GM18870 (cell line): ENCODE measurements at regions not wholly inside any gene's neighbourhood (a gene's known extent, or its start where the extent isn't known, plus 50 kb on each side); places are given as distances from the start of the nearest gene placed in this dataset.
"Not testable (repeated sequence)": the region's sequence is repeated elsewhere in the genome, so short reads cannot be mapped to it uniquely, and the experiment has no call there.

Experiments used
- ATAC-seq: cut with Tn5 transposase; IDR thresholded peaks from one replicate; pipeline ENCODE4 v1.9.1; 2021; ENCODE audit warnings: moderate library complexity; ENCODE audit not compliant: unreplicated experiment

DNA sequence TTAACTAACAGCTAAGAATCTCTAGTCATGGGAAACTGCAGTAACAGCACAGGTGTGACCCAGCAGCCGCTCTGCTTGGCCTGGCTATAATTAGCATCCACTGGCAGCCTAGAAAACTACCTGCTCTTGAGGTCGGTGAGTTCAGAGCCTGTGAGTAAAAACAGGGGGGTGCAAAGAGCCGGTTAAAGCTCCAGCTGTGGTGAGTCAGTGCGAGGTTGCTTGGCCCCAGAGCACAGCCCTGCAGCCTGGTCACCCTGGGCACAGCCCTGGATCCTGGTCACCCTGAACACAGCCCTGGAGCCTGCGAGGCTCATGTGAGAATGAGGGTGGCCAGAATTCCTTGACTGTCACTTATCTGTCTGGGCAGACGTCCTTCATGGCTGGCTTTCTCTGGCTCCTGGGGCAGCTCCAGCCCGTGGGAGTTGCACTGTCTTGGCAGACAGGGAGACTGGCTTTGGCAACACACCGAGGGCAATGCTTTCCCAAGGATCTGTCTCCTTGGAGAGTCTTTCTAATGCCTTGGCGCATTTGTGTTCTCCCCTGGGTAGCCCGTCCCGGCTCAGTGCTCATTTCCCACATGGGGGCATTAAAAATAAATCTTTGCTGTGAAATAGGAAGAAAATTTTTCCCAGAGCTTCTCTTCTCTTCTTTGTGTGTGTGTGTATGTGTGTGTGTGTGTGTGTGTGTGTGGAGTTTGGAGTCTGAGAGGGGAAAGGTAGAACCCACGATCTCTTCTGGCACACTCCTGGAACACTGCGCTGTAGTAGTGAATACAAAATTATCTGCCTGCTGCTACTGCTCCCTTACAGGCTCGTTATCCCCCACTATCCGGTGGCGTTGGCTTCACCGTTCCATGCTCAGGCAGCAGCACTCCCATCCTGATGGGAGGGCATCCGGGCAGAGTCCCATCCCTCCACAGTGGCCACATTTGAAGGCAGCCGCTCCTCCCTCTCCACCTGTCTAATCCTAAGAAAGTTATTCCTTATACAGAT lies 250.2 kb upstream of the MEX3C start:
- ATAC-seq: no peak

DNA sequence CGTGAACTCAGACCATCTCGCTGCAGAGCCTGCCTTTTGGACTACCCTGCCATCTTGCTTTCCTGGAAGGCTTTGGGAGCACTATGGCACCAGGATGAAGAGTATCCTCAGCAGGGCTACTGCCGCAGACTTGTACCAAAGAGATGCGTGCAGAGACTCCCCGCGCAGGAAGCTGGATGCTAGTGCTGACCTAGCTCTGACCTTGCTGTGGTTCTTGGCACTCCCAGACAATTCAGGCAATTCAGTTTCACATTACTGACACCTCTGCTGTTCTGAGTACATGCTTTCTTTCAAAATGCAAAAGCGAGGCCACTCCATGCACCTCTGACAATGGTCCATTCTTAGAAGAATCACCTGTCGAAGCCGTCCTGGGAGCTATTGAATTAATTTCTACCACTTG lies 251.5 kb upstream of the MEX3C start:
- ATAC-seq: no peak

DNA sequence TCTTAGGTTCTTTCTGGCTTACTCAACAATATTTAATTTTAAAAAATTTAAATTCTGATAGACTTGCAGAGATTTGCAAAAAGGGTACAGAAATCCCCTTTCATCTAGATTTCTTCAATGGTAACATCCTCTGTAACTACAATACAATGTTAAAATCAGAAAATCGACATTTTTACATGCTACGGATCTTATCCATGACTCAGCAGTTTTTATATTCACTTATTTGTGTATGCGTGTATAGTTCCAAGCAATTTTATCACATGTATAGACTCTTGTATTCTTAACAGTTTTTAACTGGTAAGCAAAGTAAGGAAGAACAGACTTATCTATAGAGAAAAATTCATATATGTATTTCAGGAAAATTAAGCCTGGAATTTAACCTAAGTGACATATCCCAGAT lies 256.1 kb upstream of the MEX3C start:
- ATAC-seq: no peak

DNA sequence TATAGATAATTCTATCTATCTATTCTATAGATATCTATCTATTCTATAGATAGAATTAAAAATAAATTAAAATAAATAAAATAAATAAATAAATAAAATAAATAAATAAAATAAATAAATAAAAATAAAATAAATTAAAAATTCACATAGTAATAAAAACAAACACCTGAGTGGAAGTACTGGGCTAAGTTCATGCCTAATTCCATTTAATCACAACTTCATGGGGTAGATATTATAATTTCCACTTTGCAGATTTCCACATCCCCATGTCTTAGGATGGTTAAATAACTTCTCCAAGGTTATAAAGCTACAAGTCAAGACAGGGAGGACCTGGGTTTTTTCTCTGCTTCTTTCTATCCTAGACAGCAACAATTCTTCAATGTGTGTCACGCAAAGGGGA lies 261.4 kb upstream of the MEX3C start:
- no peak for ATAC-seq

DNA sequence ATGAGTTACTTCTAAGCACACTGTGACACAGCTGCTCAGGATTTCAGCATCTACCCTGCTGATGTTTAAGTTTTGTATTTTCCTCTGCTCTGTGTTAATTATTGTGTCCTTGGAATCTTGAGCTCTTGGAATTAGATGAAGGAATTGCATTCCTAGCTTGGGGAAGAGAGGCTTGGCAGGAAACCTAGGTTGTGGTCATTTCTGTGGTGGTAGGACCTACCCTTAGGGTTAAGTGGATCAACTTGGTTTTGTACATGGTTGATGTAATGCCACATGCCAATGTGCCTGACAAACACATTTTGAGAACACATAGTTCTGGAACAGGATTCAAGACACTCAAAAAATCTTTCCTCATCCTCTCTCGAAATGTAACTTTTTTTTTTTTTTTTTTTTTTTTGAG lies 264.5 kb upstream of the MEX3C start:
- no peak for ATAC-seq

DNA sequence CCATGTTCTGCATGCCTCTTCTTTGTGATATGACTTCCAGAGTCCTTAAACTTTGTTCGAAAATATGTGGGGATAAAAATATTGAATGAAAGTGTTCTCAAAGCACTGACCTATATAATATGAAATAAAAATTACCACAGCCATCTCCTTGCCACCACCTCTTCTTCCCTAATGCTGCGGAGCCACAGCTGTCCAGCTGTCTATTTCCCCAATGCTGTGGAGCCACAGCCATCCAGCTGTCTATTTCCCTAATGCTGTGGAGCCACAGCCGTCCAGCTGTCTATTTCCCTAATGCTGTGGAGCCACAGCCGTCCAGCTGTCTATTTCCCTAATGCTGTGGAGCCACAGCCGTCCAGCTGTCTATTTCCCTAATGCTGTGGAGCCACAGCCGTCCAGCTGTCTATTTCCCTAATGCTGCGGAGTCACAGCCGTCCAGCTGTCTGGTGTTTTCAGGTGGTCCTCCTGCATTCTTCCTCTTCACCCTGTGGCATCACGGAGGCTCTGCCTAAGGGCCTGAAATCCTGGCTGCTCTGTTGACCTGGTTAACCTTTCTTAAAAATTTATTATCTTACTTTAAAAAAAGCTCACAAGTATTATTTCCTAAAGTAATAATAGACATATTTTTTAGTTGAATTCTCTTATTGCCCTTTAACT lies 266.1 kb upstream of the MEX3C start:
- no peak for ATAC-seq

DNA sequence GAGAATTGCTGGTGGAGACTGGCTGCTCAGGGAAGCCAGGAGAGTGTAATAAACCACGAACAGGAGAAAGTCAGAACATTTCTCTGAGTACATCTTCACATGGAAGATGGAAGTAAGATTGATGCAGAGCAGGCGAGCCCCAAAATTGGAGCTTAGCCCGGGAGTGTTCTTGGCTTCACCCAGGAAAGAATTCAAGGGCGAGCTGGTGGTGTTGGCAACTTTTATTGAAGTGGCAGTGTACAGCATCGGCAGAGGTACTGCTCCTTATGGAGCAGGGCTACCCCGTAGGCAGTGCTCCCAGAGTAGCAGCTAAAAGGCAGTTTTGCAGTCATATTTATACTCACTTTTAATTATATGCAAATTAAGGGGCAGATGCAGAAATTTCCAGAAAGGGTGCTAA lies 281.4 kb upstream of the MEX3C start:
- ATAC-seq: no peak

DNA sequence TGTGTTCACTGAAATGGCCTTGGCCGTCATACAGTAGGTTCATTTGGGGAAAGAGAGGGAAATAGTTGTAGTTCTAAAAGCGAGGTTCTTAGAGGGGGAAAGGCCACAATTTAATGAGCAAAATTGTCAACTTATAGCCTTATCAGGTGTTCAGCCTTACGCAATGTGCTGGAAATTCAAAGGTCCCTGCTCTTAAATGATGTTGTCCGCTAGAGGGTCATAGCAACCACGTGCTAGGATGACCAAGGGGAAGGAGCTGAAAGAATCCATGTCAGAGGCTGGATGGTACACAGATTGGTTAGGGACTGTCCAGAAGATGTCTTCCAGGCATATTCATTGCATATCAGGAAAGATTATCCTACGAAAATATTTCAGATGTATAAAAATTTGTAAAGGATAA lies 282.3 kb upstream of the MEX3C start:
- no peak for ATAC-seq

DNA sequence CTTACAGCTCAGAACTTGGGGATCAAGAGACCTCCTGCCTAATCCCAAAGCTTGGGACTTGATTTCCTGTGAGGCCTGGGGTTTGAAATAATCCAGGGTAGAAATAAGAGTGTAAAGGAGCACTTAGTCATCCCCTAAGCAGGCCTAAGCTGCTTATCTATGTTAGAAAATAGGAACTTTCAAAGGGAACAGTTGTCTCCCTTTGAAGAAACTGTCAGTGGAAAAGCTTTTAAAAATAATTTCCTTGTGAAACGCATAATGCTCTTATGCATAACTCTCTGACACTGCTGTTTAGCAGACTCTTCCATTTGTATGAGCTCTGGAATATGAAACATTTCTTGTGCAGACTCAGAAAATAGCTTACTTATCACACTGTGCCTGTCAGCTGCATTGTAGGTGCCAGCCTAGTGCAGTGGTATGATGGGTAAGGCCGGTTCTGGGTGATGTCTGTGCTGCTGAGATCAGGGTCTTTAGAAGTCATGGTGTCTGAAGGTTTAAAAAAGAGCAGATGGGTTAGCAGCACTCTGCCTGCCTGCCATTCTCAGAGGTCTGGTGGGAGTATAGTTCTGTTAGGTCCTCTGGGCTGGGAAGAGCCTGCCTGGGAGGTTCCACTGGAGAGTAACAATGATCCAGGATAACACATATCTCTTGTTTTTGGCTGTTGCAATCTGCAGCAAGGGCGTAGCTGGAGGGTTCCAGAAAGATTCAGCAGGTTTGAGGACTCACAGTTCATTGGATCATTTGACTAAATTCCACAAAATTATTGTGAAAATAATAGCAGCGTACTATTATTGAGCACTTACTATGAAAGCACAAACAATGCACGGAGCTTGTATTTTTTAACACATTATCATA lies 283.2 kb upstream of the MEX3C start:
- no peak for ATAC-seq

DNA sequence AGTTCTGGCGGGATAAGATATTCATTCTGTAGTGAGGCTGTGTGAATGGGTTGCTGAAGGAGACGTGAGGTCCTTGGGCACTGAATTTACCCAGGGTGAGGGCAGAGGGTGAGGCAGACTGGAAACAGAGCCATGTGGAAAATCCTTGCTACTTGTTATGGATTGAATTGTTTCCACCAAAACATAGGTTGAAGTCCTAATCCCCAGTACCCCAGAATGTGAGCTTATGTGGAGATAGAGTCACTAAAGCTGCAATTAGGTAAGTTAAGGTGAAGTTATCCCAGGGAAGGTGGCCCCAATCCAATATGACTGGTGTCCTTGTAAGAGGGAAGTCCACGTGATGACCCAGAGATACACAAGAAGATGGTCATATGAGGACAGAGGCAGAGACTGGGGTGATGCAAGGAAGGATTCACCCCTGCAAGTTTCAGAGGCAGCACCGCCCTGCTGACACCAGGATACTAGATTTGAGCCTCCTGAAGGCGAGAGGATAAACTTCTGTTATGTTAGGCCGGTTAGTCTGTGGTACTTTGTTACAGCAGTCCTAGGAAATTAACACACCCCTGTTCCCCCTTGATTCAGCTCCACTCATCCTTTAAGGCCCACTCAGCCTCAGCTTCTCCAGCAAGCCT lies 289.4 kb upstream of the MEX3C start:
- no peak for ATAC-seq

DNA sequence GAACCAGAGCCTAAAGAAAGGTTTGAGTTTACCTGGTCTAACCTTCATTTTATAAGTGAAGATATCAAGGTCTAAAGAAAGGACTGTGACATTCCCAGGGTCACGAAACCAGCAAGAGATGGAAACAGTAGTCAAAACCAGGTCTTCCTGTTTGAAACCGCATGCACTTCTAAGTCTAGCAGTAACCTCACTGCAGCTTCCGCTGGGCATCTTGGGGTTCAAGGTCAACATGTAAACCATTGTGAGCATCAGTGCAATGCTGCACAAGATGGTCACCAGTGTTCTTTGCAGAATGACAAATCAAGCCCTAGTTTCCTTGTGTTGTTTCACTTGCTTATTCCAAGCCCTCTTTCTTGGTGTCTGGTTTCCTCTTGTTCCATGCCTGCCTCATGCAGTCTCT lies 292.9 kb upstream of the MEX3C start:
- no peak for ATAC-seq

DNA sequence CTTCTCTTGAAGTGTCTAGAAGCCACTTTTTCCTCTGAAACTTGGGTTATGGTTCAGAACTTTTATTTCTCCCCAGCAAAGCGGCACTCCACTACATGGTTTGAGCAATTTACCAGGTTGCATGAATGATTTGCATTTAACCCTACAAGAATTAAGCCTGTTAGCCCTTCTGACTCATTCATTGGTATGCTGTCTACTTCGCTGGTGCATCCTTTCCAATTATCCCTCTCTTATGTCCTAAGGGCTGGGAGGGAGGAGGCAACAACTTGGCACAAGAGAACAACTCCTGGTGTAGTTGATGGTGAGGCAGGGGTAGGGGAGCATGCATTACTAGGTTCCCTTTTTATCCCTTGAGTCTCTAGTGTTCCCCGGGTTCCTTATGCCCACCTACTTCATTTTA lies 293.4 kb upstream of the MEX3C start:
- ATAC-seq: no peak

DNA sequence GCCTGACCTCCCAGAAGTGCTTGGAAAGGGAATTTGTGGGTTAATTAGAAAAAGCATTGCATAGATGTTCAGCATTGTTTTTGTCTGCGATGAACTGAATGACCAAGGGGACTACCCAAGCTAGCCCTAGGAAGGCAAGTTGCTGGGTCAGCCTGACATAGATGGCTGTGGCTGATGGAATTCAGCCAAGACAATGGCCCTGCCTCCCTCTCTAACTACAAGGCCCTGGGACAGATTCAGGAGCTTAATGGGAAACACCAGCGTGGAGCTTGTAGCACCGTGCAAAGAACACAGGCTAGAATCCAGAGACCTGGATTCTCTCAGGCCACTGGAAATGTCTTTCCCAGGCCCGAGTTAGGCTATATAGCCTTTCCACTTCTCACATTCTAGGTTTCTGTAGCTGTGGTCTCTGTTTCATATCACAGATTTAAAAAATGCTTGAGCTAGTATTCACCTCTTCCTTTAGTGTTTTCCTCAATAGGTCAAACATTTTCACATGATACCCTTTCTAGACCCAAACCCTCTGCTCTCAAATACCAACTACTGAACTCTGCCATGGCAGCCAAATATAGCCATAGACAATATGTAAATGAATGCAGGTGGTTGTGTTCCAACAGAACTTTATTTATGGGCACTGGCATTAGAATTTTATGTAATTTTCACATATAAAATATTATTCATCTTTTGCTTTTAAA lies 294.3 kb upstream of the MEX3C start:
- no peak for ATAC-seq

DNA sequence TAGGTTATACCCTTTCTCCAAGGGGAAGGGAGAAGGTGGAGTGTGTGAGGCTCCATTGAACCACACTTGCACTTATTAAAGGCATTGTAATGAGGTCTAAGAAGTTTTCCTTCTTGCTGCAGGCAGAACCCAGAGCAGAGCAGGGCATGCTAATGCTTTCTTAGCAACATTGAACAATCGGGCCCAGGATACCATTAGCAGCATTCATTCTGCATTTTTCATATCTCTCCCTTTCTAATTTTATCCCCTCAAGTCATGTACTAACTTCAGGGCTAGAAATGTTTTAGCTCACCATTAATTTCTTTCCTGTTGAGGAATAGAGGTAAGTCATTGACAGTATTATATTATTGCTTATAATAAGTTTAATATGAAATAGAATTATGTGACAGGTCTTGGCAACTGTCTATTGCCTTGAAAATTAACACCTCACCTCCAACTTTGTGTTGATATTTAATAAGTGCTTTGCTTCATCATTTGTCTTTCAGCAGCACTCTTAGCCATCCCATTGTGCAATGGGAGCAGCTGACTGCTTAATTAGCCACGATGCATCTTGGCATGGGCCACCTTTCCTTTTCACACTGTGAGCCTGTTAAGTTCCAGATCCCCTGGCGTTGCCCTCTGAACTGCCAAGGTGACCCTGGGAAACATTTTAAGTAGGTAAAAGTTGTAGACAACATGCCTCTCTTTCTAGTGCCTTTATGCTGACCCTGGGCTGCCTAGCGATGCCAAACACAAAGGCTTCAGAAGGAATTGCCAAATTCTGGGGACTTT lies 300.8 kb upstream of the MEX3C start:
- ATAC-seq: no peak

DNA sequence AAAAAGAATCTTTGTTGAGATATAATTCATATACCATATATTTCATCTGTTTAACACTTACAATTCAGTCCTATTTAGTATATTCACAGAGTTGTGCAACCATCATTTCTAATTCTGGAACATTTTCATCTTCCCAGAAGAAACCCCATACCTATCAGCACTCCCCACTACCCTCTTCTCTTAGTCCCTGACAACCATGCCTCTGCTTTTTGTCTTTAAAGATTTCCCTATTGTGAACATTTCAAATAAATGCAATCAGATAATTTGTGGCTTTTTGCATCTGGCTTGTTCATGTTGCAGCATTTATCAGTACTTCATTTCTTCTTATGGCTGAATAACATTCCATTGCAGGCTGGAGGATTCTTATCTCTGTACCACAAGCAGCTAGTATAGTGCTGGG lies 305.9 kb upstream of the MEX3C start:
- no peak for ATAC-seq

DNA sequence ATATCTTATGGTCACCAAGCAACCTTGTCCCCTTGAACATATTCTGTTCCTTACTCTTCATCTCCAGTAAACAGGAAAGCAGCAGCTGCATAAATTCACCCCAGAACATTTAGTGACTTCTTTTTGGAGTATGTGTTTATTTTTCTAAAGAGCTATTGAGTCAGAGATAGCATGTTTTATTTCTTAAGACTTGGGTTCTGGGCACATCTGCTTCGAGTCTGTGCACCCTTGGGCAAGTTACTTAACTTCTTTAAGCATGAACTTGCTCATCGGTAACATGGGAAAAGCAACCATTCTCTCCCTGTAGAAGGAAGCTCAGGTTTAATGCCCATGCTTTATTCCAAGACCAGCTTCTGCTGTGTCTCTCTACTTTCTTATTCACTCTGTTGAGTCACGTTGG lies 309.3 kb upstream of the MEX3C start:
- ATAC-seq: no peak

DNA sequence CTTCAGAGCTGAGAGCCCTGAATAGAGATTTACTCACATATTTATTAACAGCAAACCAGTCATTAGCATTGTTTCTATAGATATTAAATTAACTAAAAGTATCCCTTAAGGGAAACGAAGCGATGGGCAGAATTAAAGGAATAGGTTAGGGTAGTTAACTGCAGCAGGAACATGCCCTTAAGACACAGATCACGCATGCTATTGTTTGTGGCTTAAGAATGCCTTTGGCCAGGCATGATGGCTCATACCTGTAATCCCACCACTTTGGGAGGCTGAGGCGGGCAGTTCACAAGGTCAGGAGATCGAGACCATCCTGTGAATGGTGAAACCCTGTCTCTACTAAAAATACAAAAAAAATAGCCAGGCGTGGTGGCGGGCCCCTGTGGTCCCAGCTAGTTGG lies 310.9 kb upstream of the MEX3C start:
- ATAC-seq: not testable (repeated sequence)

DNA sequence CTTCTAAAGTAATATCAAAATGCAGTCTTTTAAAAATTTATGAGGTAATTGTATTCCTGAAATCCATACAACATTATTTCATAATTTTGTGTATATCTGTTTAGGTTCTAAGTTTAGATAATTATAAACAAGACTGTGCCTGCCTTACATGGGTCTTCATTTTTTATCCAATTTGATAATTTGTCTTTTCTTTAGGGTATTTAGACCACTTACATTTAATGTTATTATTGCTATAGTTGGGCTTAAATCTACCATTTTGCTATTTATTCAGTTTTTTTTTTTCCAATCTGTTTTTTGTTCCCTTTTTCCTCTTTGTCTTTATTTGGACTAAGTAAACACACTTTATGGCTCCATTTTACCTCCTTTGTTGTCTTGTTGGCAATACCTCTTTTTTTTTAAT lies 312.5 kb upstream of the MEX3C start:
- ATAC-seq: no peak

DNA sequence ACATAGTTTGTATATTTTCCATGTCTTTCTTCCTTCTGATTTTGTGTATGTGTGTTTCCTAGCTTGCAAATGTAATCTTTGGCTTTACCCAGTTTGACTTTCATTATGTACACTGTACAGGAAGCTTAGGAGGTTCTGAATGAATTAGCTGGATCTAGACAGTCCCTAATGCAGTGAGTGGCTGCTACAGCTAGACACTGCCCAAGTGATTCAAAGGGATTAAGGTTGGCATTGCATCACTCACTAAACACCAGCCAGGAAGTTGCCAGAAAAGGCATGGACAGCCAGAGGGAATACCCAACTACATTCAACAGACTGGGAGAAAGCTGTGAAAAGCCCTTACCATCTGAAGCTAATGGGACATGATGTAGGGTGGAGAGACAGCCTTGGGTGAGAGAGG lies 316.0 kb upstream of the MEX3C start:
- ATAC-seq: no peak

DNA sequence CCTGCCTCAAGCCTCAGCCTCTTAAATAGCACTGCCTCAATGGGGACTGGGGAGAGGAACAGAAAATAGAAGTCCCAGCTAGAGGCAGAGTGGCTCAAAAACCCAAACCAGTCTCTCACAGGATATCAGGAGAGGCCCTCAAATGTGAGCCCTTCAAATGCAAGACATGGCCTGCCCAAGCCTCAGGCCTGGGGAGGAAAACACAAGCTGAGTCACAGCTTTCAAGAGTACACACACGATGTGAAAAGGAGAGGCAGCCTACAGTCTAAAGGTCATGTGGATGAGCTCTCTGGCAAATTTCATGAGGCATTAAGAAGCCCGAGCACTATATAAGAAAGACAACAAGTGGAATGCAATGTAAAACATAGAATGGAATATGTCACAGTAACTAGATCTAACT lies 316.6 kb upstream of the MEX3C start:
- ATAC-seq: no peak
